Activated CD4-positive, alpha-beta T cell treated with anti-CD3 and anti-CD28 coated beads, Interleukin-2, amount 10 ng/mL, durations not matched to agents 7 days and 5 days (primary cell): ENCODE measurements at regions not wholly inside any gene's neighbourhood (a gene's known extent, or its start where the extent isn't known, plus 50 kb on each side); places are given as distances from the start of the nearest gene placed in this dataset.

ENCODE experiments used
- CTCF ChIA-PET: fragments of 350-600 bp; sonication (Branson Sonifier 250); formaldehyde crosslinking; loops from one replicate; lab custom pipeline; 2021; ENCODE audit warnings: antibody characterized with exemption; lab: Charles Lee
- POLR2A ChIA-PET: fragments of 350-600 bp; sonication (Branson Sonifier 250); formaldehyde crosslinking; loops from one replicate; lab custom pipeline; 2021; ENCODE audit warnings: antibody characterized with exemption; lab: Charles Lee
- DNase-seq: peaks from one replicate; pipeline ENCODE4 v3.0.0-alpha.2; 2020
- H3K27ac Mint-ChIP-seq: one replicate; pipeline ENCODE4 v1.8.0; 2021; ENCODE audit warnings: mild to moderate bottlenecking, moderate library complexity, mixed read lengths
- H3K27me3 Mint-ChIP-seq: one replicate; pipeline ENCODE4 v1.8.0; 2021; ENCODE audit warnings: mixed read lengths
- H3K36me3 Mint-ChIP-seq: one replicate; pipeline ENCODE4 v1.8.0; 2021; ENCODE audit warnings: low read depth, mixed read lengths
- H3K4me1 Mint-ChIP-seq: one replicate; pipeline ENCODE4 v1.8.0; 2021; ENCODE audit warnings: mixed read lengths
- H3K4me3 Mint-ChIP-seq: one replicate; pipeline ENCODE4 v1.8.0; 2021; ENCODE audit warnings: mild to moderate bottlenecking, moderate library complexity, mixed read lengths
- H3K9me3 Mint-ChIP-seq: one replicate; pipeline ENCODE4 v1.8.0; 2021; ENCODE audit warnings: mixed read lengths

DNA sequence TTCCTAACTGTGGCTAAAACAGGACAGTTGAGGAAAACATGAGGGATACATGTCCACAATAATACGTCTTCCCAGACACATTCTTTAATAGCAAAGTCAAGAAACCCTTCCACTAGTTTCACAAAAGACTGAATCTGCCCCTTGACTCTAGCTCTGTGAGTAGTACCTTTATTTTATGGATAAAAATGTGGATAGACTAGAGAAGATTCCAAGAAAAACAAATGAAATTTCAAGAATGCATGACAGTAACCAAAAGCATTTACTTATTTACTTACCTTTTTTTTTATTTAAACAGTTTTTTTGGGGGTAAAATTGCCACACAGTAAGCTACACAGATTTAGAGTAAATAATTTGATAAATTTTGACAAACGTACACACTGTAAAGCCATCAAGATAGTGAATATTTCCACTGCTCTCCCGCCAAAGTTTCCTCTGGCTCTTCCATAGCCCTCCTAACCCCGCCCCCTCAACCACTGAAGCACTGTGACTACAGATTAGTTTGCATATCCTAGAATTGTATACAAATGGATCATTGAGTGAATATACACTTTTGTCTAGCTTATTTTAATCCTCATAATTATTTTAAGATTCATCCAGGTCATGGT, 420.4 kb upstream of the ZMIZ1 start:
- Mint-ChIP-seq H3K27ac (no peak overlapping the region), H3K4me3 (no peak overlapping the region), H3K9me3 (no peaks in the 10 kb centered on the region), H3K36me3 (no peaks in the 10 kb centered on the region), H3K27me3 (peaks cover 21% of the 10 kb centered on the region), H3K4me1 (no peaks in the 10 kb centered on the region)
- no peak for DNase-seq
- POLR2A ChIA-PET: no interaction called here
- CTCF ChIA-PET: no interaction called here

GRCh38 chr10:78649429-78649828, 419.3 kb upstream of the ZMIZ1 start:
- peaks cover 22% of the 10 kb centered on the region for H3K27me3 Mint-ChIP-seq
- no peaks in the 10 kb centered on the region for H3K4me1 Mint-ChIP-seq
- CTCF ChIA-PET: no interaction called here
- POLR2A ChIA-PET: no interaction called here
- H3K9me3 Mint-ChIP-seq: no peaks in the 10 kb centered on the region
- H3K4me3 Mint-ChIP-seq: no peak overlapping the region
- H3K27ac Mint-ChIP-seq: no peak overlapping the region
- no peak for DNase-seq
- H3K36me3 Mint-ChIP-seq: no peaks in the 10 kb centered on the region

GRCh38 chr10:78650122-78650521, 418.6 kb upstream of the ZMIZ1 start:
- Mint-ChIP-seq H3K36me3 (no peaks in the 10 kb centered on the region), H3K4me1 (no peaks in the 10 kb centered on the region), H3K27me3 (peaks cover 22% of the 10 kb centered on the region), H3K4me3 (no peak overlapping the region), H3K27ac (no peak overlapping the region), H3K9me3 (no peaks in the 10 kb centered on the region)
- CTCF ChIA-PET: interaction anchor here (1.1 to 1.5 kb wide), 2 partner anchors 34 to 545 kb away, joined by 3 to 4 read pairs; no protein-coding TSS in a partner anchor
- DNase-seq: no peak
- POLR2A ChIA-PET: no interaction called here

- H3K4me3 Mint-ChIP-seq: no peak overlapping the region
- H3K27ac Mint-ChIP-seq: no peak overlapping the region
- no peak for DNase-seq
- POLR2A ChIA-PET: no interaction called here
- H3K4me1 Mint-ChIP-seq: no peaks in the 10 kb centered on the region
- H3K27me3 Mint-ChIP-seq: peaks cover 22% of the 10 kb centered on the region
- no peaks in the 10 kb centered on the region for H3K36me3 Mint-ChIP-seq
- H3K9me3 Mint-ChIP-seq: no peaks in the 10 kb centered on the region
- CTCF ChIA-PET: interaction anchor here (1.5 kb wide), 1 partner anchor 544 kb away, joined by 4 read pairs; no protein-coding TSS in a partner anchor
Observed at GRCh38 chr10:78651287-78651686, 417.5 kb upstream of the ZMIZ1 start.

GRCh38 chr10:78653555-78653954, 415.2 kb upstream of the ZMIZ1 start:
- ChIA-PET CTCF (no interaction called here), POLR2A (no interaction called here)
- no peak for DNase-seq
- Mint-ChIP-seq H3K4me3 (no peak overlapping the region), H3K4me1 (no peaks in the 10 kb centered on the region), H3K36me3 (no peaks in the 10 kb centered on the region), H3K27ac (no peak overlapping the region), H3K27me3 (peaks cover 21% of the 10 kb centered on the region), H3K9me3 (no peaks in the 10 kb centered on the region)

- H3K9me3 Mint-ChIP-seq: no peaks in the 10 kb centered on the region
- H3K4me1 Mint-ChIP-seq: no peaks in the 10 kb centered on the region
- ChIA-PET CTCF (no interaction called here), POLR2A (no interaction called here)
- peaks cover 21% of the 10 kb centered on the region for H3K27me3 Mint-ChIP-seq
- DNase-seq: no peak
- no peak overlapping the region for H3K27ac Mint-ChIP-seq
- H3K4me3 Mint-ChIP-seq: no peak overlapping the region
- no peaks in the 10 kb centered on the region for H3K36me3 Mint-ChIP-seq
Observed at GRCh38 chr10:78654047-78654590, 414.6 kb upstream of the ZMIZ1 start.

DNA sequence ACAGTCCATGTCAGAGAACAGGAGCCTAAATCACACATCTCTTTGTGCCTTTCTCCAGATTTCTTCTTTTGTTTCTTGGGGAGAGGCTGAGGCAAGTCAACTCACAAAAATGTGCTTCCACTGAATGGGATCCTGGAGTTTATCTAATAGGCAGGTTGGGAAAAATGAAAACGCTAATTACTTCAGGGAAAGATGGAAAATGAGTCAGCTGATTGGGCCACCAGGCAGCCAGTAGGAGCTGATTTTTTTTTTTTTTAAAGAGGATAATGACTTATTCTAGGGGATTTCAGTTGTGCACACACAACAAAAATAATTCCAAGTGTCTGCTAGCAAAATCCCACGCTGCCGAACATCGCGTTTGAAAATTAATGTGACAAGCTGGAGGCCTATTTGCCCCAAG, 412.8 kb upstream of the ZMIZ1 start:
- H3K27ac Mint-ChIP-seq: no peak overlapping the region

GRCh38 chr10:78656417-78657162, 412.2 kb upstream of the ZMIZ1 start:
- Mint-ChIP-seq H3K27me3 (peaks cover 10% of the 10 kb centered on the region), H3K27ac (no peak overlapping the region), H3K4me1 (no peaks in the 10 kb centered on the region), H3K4me3 (no peak overlapping the region), H3K9me3 (no peaks in the 10 kb centered on the region), H3K36me3 (no peaks in the 10 kb centered on the region)
- POLR2A ChIA-PET: no interaction called here
- no peak for DNase-seq
- CTCF ChIA-PET: no interaction called here

More for the DNA sequence above, 412.8 kb upstream of the ZMIZ1 start:
- CTCF ChIA-PET: no interaction called here
- POLR2A ChIA-PET: no interaction called here
- Mint-ChIP-seq H3K4me1 (no peaks in the 10 kb centered on the region), H3K36me3 (no peaks in the 10 kb centered on the region), H3K27me3 (peaks cover 14% of the 10 kb centered on the region), H3K4me3 (no peak overlapping the region), H3K9me3 (no peaks in the 10 kb centered on the region)
- no peak for DNase-seq

DNA sequence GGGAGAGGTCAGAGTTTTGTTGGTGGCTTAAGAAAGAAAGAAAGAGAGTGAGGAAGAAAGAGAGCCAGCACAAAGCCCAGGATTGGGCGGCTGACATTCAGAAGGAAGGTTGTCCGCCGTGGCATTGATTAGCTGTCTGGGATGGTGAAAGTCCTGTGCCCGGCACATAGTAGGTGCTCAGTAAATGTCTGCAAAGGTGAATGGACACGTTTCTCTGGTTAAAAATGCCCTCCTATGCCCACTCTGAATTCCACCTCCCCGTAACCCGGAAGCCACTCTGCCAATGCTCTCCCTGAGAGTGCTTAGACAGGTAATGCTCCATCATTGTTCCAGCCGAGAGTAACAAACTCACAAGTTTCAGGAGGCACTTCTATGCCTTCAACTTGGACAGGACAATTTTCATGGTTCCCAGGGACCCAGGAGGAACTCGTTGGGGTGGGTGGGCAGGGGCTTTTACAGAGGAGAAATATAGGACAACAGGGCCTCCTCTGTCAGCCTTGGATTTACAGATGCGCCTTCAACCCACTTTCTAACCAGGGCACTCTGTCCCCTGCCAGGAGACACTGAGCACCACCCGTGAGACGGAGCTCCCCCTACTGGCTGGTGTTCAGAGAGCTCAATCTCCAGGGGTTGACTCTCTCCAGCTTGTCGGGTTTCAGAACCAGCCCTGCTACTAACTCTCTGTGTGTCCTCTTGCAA, 411.5 kb upstream of the ZMIZ1 start:
- H3K27me3 Mint-ChIP-seq: peaks cover 8% of the 10 kb centered on the region
- H3K4me3 Mint-ChIP-seq: no peak overlapping the region
- H3K4me1 Mint-ChIP-seq: no peaks in the 10 kb centered on the region
- ChIA-PET POLR2A (no interaction called here), CTCF (interaction anchor here (0.9 to 1.2 kb wide), 4 partner anchors 15 to 611 kb away, joined by 3 to 7 read pairs (median 4); no protein-coding TSS in a partner anchor)
- DNase-seq: peak; percentile 75
- no peaks in the 10 kb centered on the region for H3K36me3 Mint-ChIP-seq
- no peak overlapping the region for H3K27ac Mint-ChIP-seq
- H3K9me3 Mint-ChIP-seq: no peaks in the 10 kb centered on the region

- no peak overlapping the region for H3K27ac Mint-ChIP-seq
- CTCF ChIA-PET: interaction anchor here (0.9 to 1.2 kb wide), 4 partner anchors 16 to 611 kb away, joined by 3 to 7 read pairs (median 4); no protein-coding TSS in a partner anchor
- H3K9me3 Mint-ChIP-seq: no peaks in the 10 kb centered on the region
- H3K4me3 Mint-ChIP-seq: no peak overlapping the region
- DNase-seq: no peak
- H3K4me1 Mint-ChIP-seq: no peaks in the 10 kb centered on the region
- H3K36me3 Mint-ChIP-seq: no peaks in the 10 kb centered on the region
- H3K27me3 Mint-ChIP-seq: peaks cover 7% of the 10 kb centered on the region
- POLR2A ChIA-PET: no interaction called here
Observed at GRCh38 chr10:78657862-78658165, 411.0 kb upstream of the ZMIZ1 start.

- no peak for DNase-seq
- no peaks in the 10 kb centered on the region for H3K36me3 Mint-ChIP-seq
- no peak overlapping the region for H3K27ac Mint-ChIP-seq
- peaks cover 2% of the 10 kb centered on the region for H3K27me3 Mint-ChIP-seq
- no peaks in the 10 kb centered on the region for H3K4me1 Mint-ChIP-seq
- H3K9me3 Mint-ChIP-seq: no peaks in the 10 kb centered on the region
- ChIA-PET CTCF (interaction anchor here (0.7 to 1.2 kb wide), 2 partner anchors 117 to 290 kb away, joined by 3 to 4 read pairs; no protein-coding TSS in a partner anchor), POLR2A (no interaction called here)
- no peak overlapping the region for H3K4me3 Mint-ChIP-seq
Observed at GRCh38 chr10:78658645-78659597, 409.8 kb upstream of the ZMIZ1 start.

GRCh38 chr10:78659598-78659967, 409.2 kb upstream of the ZMIZ1 start:
- no peak overlapping the region for H3K4me3 Mint-ChIP-seq
- H3K9me3 Mint-ChIP-seq: peaks cover 2% of the 10 kb centered on the region
- POLR2A ChIA-PET: no interaction called here
- CTCF ChIA-PET: interaction anchor here (0.7 kb wide), 1 partner anchor 290 kb away, joined by 4 read pairs; no protein-coding TSS in a partner anchor
- no peak for DNase-seq
- H3K36me3 Mint-ChIP-seq: no peaks in the 10 kb centered on the region
- no peak overlapping the region for H3K27ac Mint-ChIP-seq
- no peaks in the 10 kb centered on the region for H3K27me3 Mint-ChIP-seq
- no peaks in the 10 kb centered on the region for H3K4me1 Mint-ChIP-seq
